Tibial nerve (tissue), 3 donors: ENCODE measurements at regions not wholly inside any gene's neighbourhood (a gene's known extent, or its start where the extent isn't known, plus 50 kb on each side); places are given as distances from the start of the nearest gene placed in this dataset.

Source experiments
- POLR2A ChIP-seq, 2 donors: fragments of 450-650 bp; IDR thresholded peaks; one replicate each; pipeline ENCODE4 v1.6.1; 2017; ENCODE audit warnings: antibody characterized with exemption in 2 of 2, mild to moderate bottlenecking in 2 of 2, moderate library complexity in 2 of 2
- TF ChIP-seq, protein P1 (sequence below), 5 experiments: fragments of 200-600 bp in 3 of 5; fragments of 450-650 bp in 2 of 5; sonication (generic) in 3 of 5; IDR thresholded peaks; one replicate each; pipeline ENCODE4 v1.5.1; 2016 to 2019; ENCODE audit warnings: antibody characterized with exemption in 5 of 5, mild to moderate bottlenecking in 3 of 5, moderate library complexity in 2 of 5

DNA sequence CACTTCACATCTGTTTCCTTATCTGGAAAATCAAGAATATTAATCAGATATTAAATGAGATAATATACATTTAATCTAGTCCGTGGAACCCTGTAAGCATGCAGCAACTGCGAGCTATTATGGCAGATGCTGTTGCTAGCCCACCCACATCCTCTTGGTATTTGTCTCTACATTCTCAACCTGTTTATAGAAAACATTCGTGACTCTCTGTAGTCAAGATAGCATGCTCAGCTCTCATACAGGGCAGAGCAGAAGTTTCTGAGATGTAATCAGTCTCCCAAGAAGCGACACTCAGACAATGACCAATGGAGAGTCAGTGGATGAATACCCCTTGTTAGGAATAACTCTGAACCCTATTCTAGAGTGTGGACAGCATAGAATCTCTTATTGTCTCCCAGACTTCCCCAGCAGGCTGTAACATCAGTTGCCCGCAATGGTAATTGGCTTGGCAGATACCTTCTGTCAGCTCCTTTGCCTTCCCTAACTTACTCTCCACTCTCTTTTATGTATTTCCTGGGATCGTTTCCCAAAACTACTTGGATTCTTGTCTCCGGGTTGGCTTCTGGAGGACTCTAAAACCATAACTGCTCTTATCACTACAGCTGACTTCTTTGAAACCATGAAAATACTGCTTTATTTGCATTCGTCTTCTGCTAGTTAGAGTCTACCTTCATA is 400.7 kb upstream of the TNP1 start:
- TF ChIP-seq, protein P1, sequence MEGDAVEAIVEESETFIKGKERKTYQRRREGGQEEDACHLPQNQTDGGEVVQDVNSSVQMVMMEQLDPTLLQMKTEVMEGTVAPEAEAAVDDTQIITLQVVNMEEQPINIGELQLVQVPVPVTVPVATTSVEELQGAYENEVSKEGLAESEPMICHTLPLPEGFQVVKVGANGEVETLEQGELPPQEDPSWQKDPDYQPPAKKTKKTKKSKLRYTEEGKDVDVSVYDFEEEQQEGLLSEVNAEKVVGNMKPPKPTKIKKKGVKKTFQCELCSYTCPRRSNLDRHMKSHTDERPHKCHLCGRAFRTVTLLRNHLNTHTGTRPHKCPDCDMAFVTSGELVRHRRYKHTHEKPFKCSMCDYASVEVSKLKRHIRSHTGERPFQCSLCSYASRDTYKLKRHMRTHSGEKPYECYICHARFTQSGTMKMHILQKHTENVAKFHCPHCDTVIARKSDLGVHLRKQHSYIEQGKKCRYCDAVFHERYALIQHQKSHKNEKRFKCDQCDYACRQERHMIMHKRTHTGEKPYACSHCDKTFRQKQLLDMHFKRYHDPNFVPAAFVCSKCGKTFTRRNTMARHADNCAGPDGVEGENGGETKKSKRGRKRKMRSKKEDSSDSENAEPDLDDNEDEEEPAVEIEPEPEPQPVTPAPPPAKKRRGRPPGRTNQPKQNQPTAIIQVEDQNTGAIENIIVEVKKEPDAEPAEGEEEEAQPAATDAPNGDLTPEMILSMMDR (IDR thresholded peaks at IDR 0.05), result no peak
- TF ChIP-seq POLR2A (IDR thresholded peaks at IDR 0.05), result no peak
